H1 (cell line): ENCODE measurements at regions not wholly inside any gene's neighbourhood (a gene's known extent, or its start where the extent isn't known, plus 50 kb on each side); places are given as distances from the start of the nearest gene placed in this dataset.

Source experiments
- CTCF ChIA-PET: fragments of 300-600 bp; sonication (Branson Sonifier 250); formaldehyde crosslinking; loops from one replicate; lab custom pipeline; 2021; ENCODE audit not compliant: partially characterized antibody; lab: Charles Lee
- POLR2A ChIA-PET: fragments of 300-600 bp; sonication (Branson Sonifier 250); formaldehyde crosslinking; loops from one replicate; lab custom pipeline; 2021; ENCODE audit warnings: inconsistent platforms; ENCODE audit not compliant: partially characterized antibody; lab: Charles Lee
- DNase-seq, 2 experiments: peaks; one replicate each; pipeline versions ENCODE4 v3.0.0 to v3.0.0-alpha.2; 2010 to 2022; ENCODE audit warnings: low spot score in 2 of 2, low read depth in 1 of 2, mixed read lengths in 1 of 2
- FAIRE-seq: peaks from 2 replicates; lab custom pipeline; 2011; peaks lifted over from hg19 to GRCh38; lab: Jason Lieb, UNC
- H2AFZ ChIP-seq: 2 replicates; pipeline ENCODE4 v1.8.1; 2012; ENCODE audit warnings: low read length, inconsistent platforms
- H2AK5ac ChIP-seq: 2 replicates; pipeline ENCODE4 v1.6.1; 2013; ENCODE audit warnings: low read depth, low read length
- H2BK120ac ChIP-seq: replicated peaks from 2 replicates; pipeline ENCODE3; 2013; ENCODE audit warnings: low read depth, low read length, inconsistent platforms
- H2BK12ac ChIP-seq: 2 replicates; pipeline ENCODE4 v1.6.1; 2013; ENCODE audit warnings: low read depth, low read length
- H2BK15ac ChIP-seq: 2 replicates; pipeline ENCODE4 v1.6.1; 2013; ENCODE audit warnings: low read length
- H2BK20ac ChIP-seq: 2 replicates; pipeline ENCODE4 v1.6.1; 2013; ENCODE audit warnings: low read length
- H2BK5ac ChIP-seq: 2 replicates; pipeline ENCODE4 v1.6.1; 2013; ENCODE audit warnings: low read depth, low read length
- H3K14ac ChIP-seq: 2 replicates; pipeline ENCODE4 v1.6.1; 2013; ENCODE audit warnings: inconsistent platforms; ENCODE audit not compliant: insufficient read length
- H3K18ac ChIP-seq: 2 replicates; pipeline ENCODE4 v1.6.1; 2013; ENCODE audit warnings: low read length; ENCODE audit errors: extremely low read depth
- H3K23ac ChIP-seq: 2 replicates; pipeline ENCODE4 v1.6.1; 2013; ENCODE audit warnings: inconsistent platforms; ENCODE audit not compliant: insufficient read length
- H3K23me2 ChIP-seq: 2 replicates; pipeline ENCODE4 v1.6.1; 2013; ENCODE audit warnings: low read depth, low read length
- H3K27ac ChIP-seq: 2 replicates; pipeline ENCODE4 v1.6.1; 2011; ENCODE audit warnings: low read depth, low read length, inconsistent platforms
- H3K27me3 ChIP-seq, 4 experiments: replicated peaks in 1 of 4; 1 replicate in 1 of 4; 2 replicates in 3 of 4; pipeline versions ENCODE4 v1.6.1 to v1.8.1; 2011 to 2013; ENCODE audit warnings: low read length in 3 of 4, mild to moderate bottlenecking in 3 of 4, inconsistent platforms in 2 of 4, mixed read lengths in 2 of 4, moderate library complexity in 1 of 4; ENCODE audit not compliant: control insufficient read depth in 3 of 4, insufficient read depth in 3 of 4; ENCODE audit errors: extremely low read depth in 1 of 4
- H3K36me3 ChIP-seq, 4 experiments: 2 replicates each; pipeline versions ENCODE4 v1.6.1 to v1.8.1; 2011 to 2013; ENCODE audit warnings: mild to moderate bottlenecking in 4 of 4, low read length in 3 of 4, moderate library complexity in 2 of 4, control low read depth in 1 of 4, inconsistent platforms in 1 of 4; ENCODE audit not compliant: insufficient read depth in 4 of 4, control insufficient read depth in 2 of 4
- H3K4ac ChIP-seq: replicated peaks from 2 replicates; pipeline ENCODE3; 2013; ENCODE audit warnings: low read length, low read depth, mixed read lengths, inconsistent platforms; ENCODE audit not compliant: insufficient read length
- H3K4me1 ChIP-seq, 4 experiments: replicated peaks in 1 of 4; 1 replicate in 1 of 4; 2 replicates in 3 of 4; pipeline versions ENCODE4 v1.6.1 to v1.8.1; 2011 to 2013; ENCODE audit warnings: low read length in 3 of 4, inconsistent platforms in 2 of 4, mixed read lengths in 1 of 4; ENCODE audit not compliant: insufficient read depth in 4 of 4, control insufficient read depth in 3 of 4
- H3K4me2 ChIP-seq, 2 experiments: 2 replicates each; pipeline versions ENCODE4 v1.6.1 to v1.8.1; 2011 to 2013; ENCODE audit warnings: low read depth in 2 of 2, low read length in 2 of 2, control low read depth in 1 of 2, inconsistent platforms in 1 of 2, mild to moderate bottlenecking in 1 of 2; ENCODE audit not compliant: insufficient read depth in 1 of 2
- H3K4me3 ChIP-seq, 4 experiments: fragments of 200-600, 300-600 bp in 1 of 4; sonication (generic), shearing (Covaris generic), sonication (Bioruptor Twin) in 1 of 4; 2 replicates each; pipeline versions ENCODE4 v1.5.1 to v1.8.1; 2011 to 2016; ENCODE audit warnings: low read length in 4 of 4, low read depth in 3 of 4, control low read depth in 2 of 4, inconsistent platforms in 2 of 4, mild to moderate bottlenecking in 2 of 4, mixed read lengths in 1 of 4, moderate library complexity in 1 of 4; ENCODE audit not compliant: insufficient read depth in 2 of 4; ENCODE audit errors: extremely low read depth in 1 of 4
- H3K56ac ChIP-seq: replicated peaks from 2 replicates; pipeline ENCODE3; 2013; ENCODE audit warnings: low read depth, mild to moderate bottlenecking, mixed read lengths, low read length, inconsistent platforms; ENCODE audit not compliant: insufficient read length
- H3K79me1 ChIP-seq: 2 replicates; pipeline ENCODE4 v1.6.1; 2013; ENCODE audit warnings: low read depth, low read length, control low read depth
- H3K79me2 ChIP-seq, 2 experiments: 2 replicates each; pipeline versions ENCODE4 v1.6.1 to v1.8.1; 2012 to 2013; ENCODE audit warnings: low read length in 2 of 2, mild to moderate bottlenecking in 2 of 2, inconsistent platforms in 1 of 2; ENCODE audit not compliant: insufficient read depth in 2 of 2, control insufficient read depth in 1 of 2
- H3K9ac ChIP-seq, 4 experiments: replicated peaks in 1 of 4; 1 replicate in 1 of 4; 2 replicates in 3 of 4; pipeline versions ENCODE4 v1.6.1 to v1.8.1; 2011 to 2013; ENCODE audit warnings: low read depth in 3 of 4, low read length in 3 of 4, control low read depth in 2 of 4, mild to moderate bottlenecking in 2 of 4, moderate library complexity in 2 of 4, inconsistent platforms in 1 of 4; ENCODE audit errors: extremely low read depth in 1 of 4
- H3K9me3 ChIP-seq, 2 experiments: 2 replicates each; pipeline versions ENCODE4 v1.6.1 to v1.8.1; 2012 to 2013; ENCODE audit warnings: mild to moderate bottlenecking in 2 of 2, moderate library complexity in 2 of 2, control low read depth in 1 of 2, inconsistent platforms in 1 of 2, low read depth in 1 of 2, low read length in 1 of 2, mixed read lengths in 1 of 2; ENCODE audit not compliant: insufficient read depth in 2 of 2
- H4K20me1 ChIP-seq, 2 experiments: replicated peaks in 1 of 2; 2 replicates each; pipeline versions ENCODE3 to v1.8.1; 2011 to 2013; ENCODE audit warnings: inconsistent platforms in 2 of 2, low read length in 2 of 2, mild to moderate bottlenecking in 1 of 2; ENCODE audit not compliant: insufficient read depth in 2 of 2, control insufficient read depth in 1 of 2
- H4K5ac ChIP-seq: 2 replicates; pipeline ENCODE4 v1.6.1; 2013; ENCODE audit warnings: low read length, low read depth, mixed read lengths, inconsistent platforms; ENCODE audit not compliant: insufficient read length
- H4K8ac ChIP-seq: 2 replicates; pipeline ENCODE4 v1.8.0; 2013; ENCODE audit warnings: mild to moderate bottlenecking, moderate library complexity, low read length, inconsistent platforms; ENCODE audit not compliant: insufficient read depth; ENCODE audit errors: extremely low read depth
- H4K91ac ChIP-seq: replicated peaks from 2 replicates; pipeline ENCODE3; 2013; ENCODE audit warnings: low read length, mixed read lengths, inconsistent platforms; ENCODE audit not compliant: insufficient read length
- WGBS, 2 experiments: shearing (Covaris generic) in 1 of 2; methylation state at CpG; one replicate each; pipeline versions ENCODE4 v1.1.6 to v1.1.7; 2013 to 2015; ENCODE audit warnings: low lambda C conversion rate in 2 of 2, mixed read lengths in 2 of 2, inconsistent platforms in 1 of 2, low coverage in 1 of 2, missing lambda C conversion rate in 1 of 2; ENCODE audit not compliant: insufficient replicate concordance in 2 of 2, insufficient coverage in 1 of 2, insufficient read length in 1 of 2; ENCODE audit errors: extremely low coverage in 1 of 2, missing lambda C conversion rate in 1 of 2; 5-methylcytosine and 5-hydroxymethylcytosine counted together
- TF ChIP-seq, protein P1 (sequence below): fragments of 300-600 bp; sonication (generic); IDR thresholded peaks from 2 replicates; pipeline ENCODE4 v1.7.1; 2012; ENCODE audit warnings: low read length, moderate library complexity, mild to moderate bottlenecking, inconsistent platforms; ENCODE audit not compliant: insufficient replicate concordance

DNA sequence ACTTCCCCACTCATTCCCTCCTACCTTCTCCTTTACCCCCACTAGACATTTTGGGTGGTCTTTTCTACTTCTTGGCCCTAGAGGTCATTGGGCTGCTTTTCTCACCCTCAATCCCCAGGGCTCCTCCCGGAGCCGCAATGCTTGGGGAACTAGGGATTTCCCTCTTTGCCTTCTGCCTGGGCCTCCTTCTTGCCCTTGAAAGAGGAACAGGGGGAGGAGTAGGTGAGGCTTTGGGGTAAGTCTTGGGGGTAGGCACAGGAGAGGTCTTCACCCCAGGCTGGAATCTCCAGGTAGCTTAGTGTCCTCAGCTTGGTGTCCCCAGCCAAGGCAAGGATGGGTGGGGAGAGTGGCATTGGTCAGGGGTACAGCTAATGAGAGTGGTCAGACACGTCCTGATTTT lies 56.2 kb upstream of the EPS8L3 start:
- H2BK5ac ChIP-seq = no peak overlapping the region
- no peak overlapping the region for H3K23ac ChIP-seq
- no peak overlapping the region for H2BK15ac ChIP-seq
- H3K4ac ChIP-seq = no peak overlapping the region
- no peaks in the 10 kb centered on the region for H3K79me1 ChIP-seq
- H4K5ac ChIP-seq = no peak overlapping the region
- H2BK12ac ChIP-seq = no peak overlapping the region
- no peak overlapping the region for H4K8ac ChIP-seq
- peaks cover 0 to 5% (median 0%) of the 10 kb centered on the region in 4 experiments; a peak in 1 of 7 replicates for H3K4me1 ChIP-seq
- H3K79me2 ChIP-seq = no peaks in the 10 kb centered on the region
- no peak overlapping the region for H2BK120ac ChIP-seq
- H3K56ac ChIP-seq = no peak overlapping the region
- H3K36me3 ChIP-seq = no peaks in the 10 kb centered on the region
- CTCF ChIA-PET = interaction anchor here (1.0 kb wide), 1 partner anchor 165 kb away, joined by 3 read pairs; the partner anchor contains the start of gene AHCYL1
- no peak overlapping the region for H2AFZ ChIP-seq
- peaks cover 6 to 9% of the 10 kb centered on the region in 2 experiments for H3K9me3 ChIP-seq
- H3K23me2 ChIP-seq = no peaks in the 10 kb centered on the region
- H3K9ac ChIP-seq = no peak overlapping the region
- no peak overlapping the region for H3K18ac ChIP-seq
- no peak overlapping the region for H4K91ac ChIP-seq
- no peak overlapping the region for H3K27ac ChIP-seq
- no peak overlapping the region for H2AK5ac ChIP-seq
- H3K4me2 ChIP-seq = no peak overlapping the region
- H4K20me1 ChIP-seq = no peaks in the 10 kb centered on the region
- POLR2A ChIA-PET = no interaction called here
- no peak overlapping the region for H2BK20ac ChIP-seq
- FAIRE-seq (no peak), DNase-seq (no peak)
- H3K14ac ChIP-seq = no peak overlapping the region
- no peak overlapping the region for H3K4me3 ChIP-seq
- H3K27me3 ChIP-seq = no peaks in the 10 kb centered on the region
- 90% methylated on average over 3 of the region's 3 CpGs; no CpG with 5 or more reads in 1 of the 2 experiments for whole genome bisulfite sequencing, 2 experiments
- TF ChIP-seq, protein P1, sequence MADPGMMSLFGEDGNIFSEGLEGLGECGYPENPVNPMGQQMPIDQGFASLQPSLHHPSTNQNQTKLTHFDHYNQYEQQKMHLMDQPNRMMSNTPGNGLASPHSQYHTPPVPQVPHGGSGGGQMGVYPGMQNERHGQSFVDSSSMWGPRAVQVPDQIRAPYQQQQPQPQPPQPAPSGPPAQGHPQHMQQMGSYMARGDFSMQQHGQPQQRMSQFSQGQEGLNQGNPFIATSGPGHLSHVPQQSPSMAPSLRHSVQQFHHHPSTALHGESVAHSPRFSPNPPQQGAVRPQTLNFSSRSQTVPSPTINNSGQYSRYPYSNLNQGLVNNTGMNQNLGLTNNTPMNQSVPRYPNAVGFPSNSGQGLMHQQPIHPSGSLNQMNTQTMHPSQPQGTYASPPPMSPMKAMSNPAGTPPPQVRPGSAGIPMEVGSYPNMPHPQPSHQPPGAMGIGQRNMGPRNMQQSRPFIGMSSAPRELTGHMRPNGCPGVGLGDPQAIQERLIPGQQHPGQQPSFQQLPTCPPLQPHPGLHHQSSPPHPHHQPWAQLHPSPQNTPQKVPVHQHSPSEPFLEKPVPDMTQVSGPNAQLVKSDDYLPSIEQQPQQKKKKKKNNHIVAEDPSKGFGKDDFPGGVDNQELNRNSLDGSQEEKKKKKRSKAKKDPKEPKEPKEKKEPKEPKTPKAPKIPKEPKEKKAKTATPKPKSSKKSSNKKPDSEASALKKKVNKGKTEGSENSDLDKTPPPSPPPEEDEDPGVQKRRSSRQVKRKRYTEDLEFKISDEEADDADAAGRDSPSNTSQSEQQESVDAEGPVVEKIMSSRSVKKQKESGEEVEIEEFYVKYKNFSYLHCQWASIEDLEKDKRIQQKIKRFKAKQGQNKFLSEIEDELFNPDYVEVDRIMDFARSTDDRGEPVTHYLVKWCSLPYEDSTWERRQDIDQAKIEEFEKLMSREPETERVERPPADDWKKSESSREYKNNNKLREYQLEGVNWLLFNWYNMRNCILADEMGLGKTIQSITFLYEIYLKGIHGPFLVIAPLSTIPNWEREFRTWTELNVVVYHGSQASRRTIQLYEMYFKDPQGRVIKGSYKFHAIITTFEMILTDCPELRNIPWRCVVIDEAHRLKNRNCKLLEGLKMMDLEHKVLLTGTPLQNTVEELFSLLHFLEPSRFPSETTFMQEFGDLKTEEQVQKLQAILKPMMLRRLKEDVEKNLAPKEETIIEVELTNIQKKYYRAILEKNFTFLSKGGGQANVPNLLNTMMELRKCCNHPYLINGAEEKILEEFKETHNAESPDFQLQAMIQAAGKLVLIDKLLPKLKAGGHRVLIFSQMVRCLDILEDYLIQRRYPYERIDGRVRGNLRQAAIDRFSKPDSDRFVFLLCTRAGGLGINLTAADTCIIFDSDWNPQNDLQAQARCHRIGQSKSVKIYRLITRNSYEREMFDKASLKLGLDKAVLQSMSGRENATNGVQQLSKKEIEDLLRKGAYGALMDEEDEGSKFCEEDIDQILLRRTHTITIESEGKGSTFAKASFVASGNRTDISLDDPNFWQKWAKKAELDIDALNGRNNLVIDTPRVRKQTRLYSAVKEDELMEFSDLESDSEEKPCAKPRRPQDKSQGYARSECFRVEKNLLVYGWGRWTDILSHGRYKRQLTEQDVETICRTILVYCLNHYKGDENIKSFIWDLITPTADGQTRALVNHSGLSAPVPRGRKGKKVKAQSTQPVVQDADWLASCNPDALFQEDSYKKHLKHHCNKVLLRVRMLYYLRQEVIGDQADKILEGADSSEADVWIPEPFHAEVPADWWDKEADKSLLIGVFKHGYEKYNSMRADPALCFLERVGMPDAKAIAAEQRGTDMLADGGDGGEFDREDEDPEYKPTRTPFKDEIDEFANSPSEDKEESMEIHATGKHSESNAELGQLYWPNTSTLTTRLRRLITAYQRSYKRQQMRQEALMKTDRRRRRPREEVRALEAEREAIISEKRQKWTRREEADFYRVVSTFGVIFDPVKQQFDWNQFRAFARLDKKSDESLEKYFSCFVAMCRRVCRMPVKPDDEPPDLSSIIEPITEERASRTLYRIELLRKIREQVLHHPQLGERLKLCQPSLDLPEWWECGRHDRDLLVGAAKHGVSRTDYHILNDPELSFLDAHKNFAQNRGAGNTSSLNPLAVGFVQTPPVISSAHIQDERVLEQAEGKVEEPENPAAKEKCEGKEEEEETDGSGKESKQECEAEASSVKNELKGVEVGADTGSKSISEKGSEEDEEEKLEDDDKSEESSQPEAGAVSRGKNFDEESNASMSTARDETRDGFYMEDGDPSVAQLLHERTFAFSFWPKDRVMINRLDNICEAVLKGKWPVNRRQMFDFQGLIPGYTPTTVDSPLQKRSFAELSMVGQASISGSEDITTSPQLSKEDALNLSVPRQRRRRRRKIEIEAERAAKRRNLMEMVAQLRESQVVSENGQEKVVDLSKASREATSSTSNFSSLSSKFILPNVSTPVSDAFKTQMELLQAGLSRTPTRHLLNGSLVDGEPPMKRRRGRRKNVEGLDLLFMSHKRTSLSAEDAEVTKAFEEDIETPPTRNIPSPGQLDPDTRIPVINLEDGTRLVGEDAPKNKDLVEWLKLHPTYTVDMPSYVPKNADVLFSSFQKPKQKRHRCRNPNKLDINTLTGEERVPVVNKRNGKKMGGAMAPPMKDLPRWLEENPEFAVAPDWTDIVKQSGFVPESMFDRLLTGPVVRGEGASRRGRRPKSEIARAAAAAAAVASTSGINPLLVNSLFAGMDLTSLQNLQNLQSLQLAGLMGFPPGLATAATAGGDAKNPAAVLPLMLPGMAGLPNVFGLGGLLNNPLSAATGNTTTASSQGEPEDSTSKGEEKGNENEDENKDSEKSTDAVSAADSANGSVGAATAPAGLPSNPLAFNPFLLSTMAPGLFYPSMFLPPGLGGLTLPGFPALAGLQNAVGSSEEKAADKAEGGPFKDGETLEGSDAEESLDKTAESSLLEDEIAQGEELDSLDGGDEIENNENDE = no peak
